ENCODE measurements at regions not wholly inside any gene's neighbourhood (a gene's known extent, or its start where the extent isn't known, plus 50 kb on each side); places are given as distances from the start of the nearest gene placed in this dataset.

- DNase-seq (ENCODE audit: low spot score) = no peak
- no peak for TF ChIP-seq CTCF (IDR thresholded peaks at IDR 0.05)
- ATAC-seq (ENCODE audit: low FRiP score) = no peak
These were observed 410.7 kb downstream of the POM121L12 start for GRCh38 chr7:53446170-53446569.

- ATAC-seq (ENCODE audit: low FRiP score) = no peak
- no peak for TF ChIP-seq CTCF (IDR thresholded peaks at IDR 0.05)
- DNase-seq (ENCODE audit: low spot score) = no peak
These were observed 423.2 kb downstream of the POM121L12 start for GRCh38 chr7:53458636-53459035.

- ATAC-seq (ENCODE audit: low FRiP score) (no peak), DNase-seq (ENCODE audit: low spot score) (no peak)
- no peak for TF ChIP-seq CTCF (IDR thresholded peaks at IDR 0.05)
These were observed 430.9 kb downstream of the POM121L12 start for GRCh38 chr7:53466371-53466770.

- ATAC-seq (ENCODE audit: low FRiP score) (no peak), DNase-seq (ENCODE audit: low spot score) (no peak)
- TF ChIP-seq CTCF (IDR thresholded peaks at IDR 0.05) = no peak
These were observed 435.0 kb downstream of the POM121L12 start for GRCh38 chr7:53470336-53470970.

GRCh38 chr7:53473371-53473770 is 437.9 kb downstream of the POM121L12 start:
- DNase-seq (ENCODE audit: low spot score) (no peak), ATAC-seq (ENCODE audit: low FRiP score) (no peak)
- TF ChIP-seq CTCF (IDR thresholded peaks at IDR 0.05) = no peak

- ATAC-seq (ENCODE audit: low FRiP score) = no peak
These were observed 440.3 kb downstream of the POM121L12 start for GRCh38 chr7:53475776-53476175.

More at GRCh38 chr7:53475776-53476175, 440.3 kb downstream of the POM121L12 start:
- no peak for DNase-seq (ENCODE audit: low spot score)
- TF ChIP-seq CTCF (IDR thresholded peaks at IDR 0.05) = no peak

All from omental fat pad (tissue), 3 donors.